OCI-LY3 (cell line): ENCODE measurements at regions not wholly inside any gene's neighbourhood (a gene's known extent, or its start where the extent isn't known, plus 50 kb on each side); places are given as distances from the start of the nearest gene placed in this dataset.

Experiments used
- CTCF ChIP-seq: fragments of 200-600, 300-600 bp; sonication (generic); IDR thresholded peaks from 2 replicates; pipeline ENCODE4 v1.5.1; 2014; ENCODE audit warnings: antibody characterized with exemption, low read length, low read depth
- EZH2phosphoT487 ChIP-seq: fragments of 200-600 bp; shearing (Covaris generic); IDR thresholded peaks from 2 replicates; pipeline ENCODE4 v1.6.1; 2018; ENCODE audit warnings: antibody characterized with exemption, mixed run types, low read depth

GRCh38 chr1:200237066-200237465, 172.8 kb downstream of the ZNF281 start:
- TF ChIP-seq CTCF = no peak
- no peak for TF ChIP-seq EZH2phosphoT487
